GM12878 (cell line): ENCODE measurements at regions not wholly inside any gene's neighbourhood (a gene's known extent, or its start where the extent isn't known, plus 50 kb on each side); places are given as distances from the start of the nearest gene placed in this dataset.

Experiments
- CTCF ChIP-seq, 3 experiments: IDR thresholded peaks in 2 of 3; conservative IDR thresholded peaks in 1 of 3; 2 replicates each; pipeline ENCODE4 v1.5.1; 2011; ENCODE audit warnings: low read depth in 3 of 3, low read length in 3 of 3, mild to moderate bottlenecking in 3 of 3, control low read depth in 2 of 3, moderate library complexity in 2 of 3, inconsistent platforms in 1 of 3, mixed read lengths in 1 of 3; ENCODE audit not compliant: control insufficient read depth in 2 of 3, insufficient read depth in 1 of 3; ENCODE audit errors: extremely low read depth in 1 of 3
- EZH2 ChIP-seq: IDR thresholded peaks from 2 replicates; pipeline ENCODE4 v1.6.1; 2012; ENCODE audit warnings: low read depth, mild to moderate bottlenecking, control low read depth, inconsistent platforms, low read length, borderline replicate concordance; ENCODE audit not compliant: control insufficient read depth
- JUND ChIP-seq: IDR thresholded peaks from 2 replicates; pipeline ENCODE4 v1.6.1; 2012; ENCODE audit warnings: low read depth, mild to moderate bottlenecking, low read length, improper control_type of control experiment, moderate library complexity
- MYC ChIP-seq: IDR thresholded peaks from 2 replicates; pipeline ENCODE4 v1.6.1; 2011; ENCODE audit warnings: mild to moderate bottlenecking, low read length, moderate library complexity, inconsistent platforms; ENCODE audit not compliant: insufficient read depth, insufficient replicate concordance, insufficient read length, severe bottlenecking
- POLR2A ChIP-seq: IDR thresholded peaks from 2 replicates; pipeline ENCODE4 v1.6.1; 2011; ENCODE audit warnings: low read depth, mild to moderate bottlenecking, low read length
- SP1 ChIP-seq: IDR thresholded peaks from one replicate; pipeline ENCODE4 v1.6.1; 2011; ENCODE audit warnings: low read depth, low read length
- TAF1 ChIP-seq: IDR thresholded peaks from 2 replicates; pipeline ENCODE4 v1.6.1; 2011; ENCODE audit warnings: mild to moderate bottlenecking, low read depth, low read length, borderline replicate concordance
- USF2 ChIP-seq: IDR thresholded peaks from 2 replicates; pipeline ENCODE4 v1.6.1; 2011; ENCODE audit warnings: low read depth, low read length, improper control_type of control experiment, borderline replicate concordance
- ZNF274 ChIP-seq: IDR thresholded peaks from one replicate; pipeline ENCODE4 v1.8.0; 2011; ENCODE audit not compliant: insufficient read length, insufficient read depth

GRCh38 chr17:77020973-77021372, 119.8 kb upstream of the SEC14L1 start:
- TF ChIP-seq POLR2A (no peak), EZH2 (no peak), ZNF274 (no peak), SP1 (no peak), CTCF (IDR thresholded peaks at IDR 0.05 in 2 of 3, conservative IDR thresholded peaks at IDR 0.05 in 1 of 3; ENCODE audit: control insufficient read depth in 2 of 3, extremely low read depth in 1 of 3, insufficient read depth in 1 of 3, low read depth in 3 of 3, low read length in 3 of 3) (no peak), USF2 (no peak), TAF1 (no peak), JUND (no peak), MYC (no peak)
